H9 (cell line): ENCODE measurements at regions not wholly inside any gene's neighbourhood (a gene's known extent, or its start where the extent isn't known, plus 50 kb on each side); places are given as distances from the start of the nearest gene placed in this dataset.

ENCODE experiments used
- DNase-seq: peaks from one replicate; pipeline ENCODE4 v3.0.0-alpha.2; 2017
- H2AFZ ChIP-seq: one replicate; pipeline ENCODE4 v1.6.1; 2013; ENCODE audit warnings: mild to moderate bottlenecking, low read length, control low read depth, moderate library complexity
- H2AK5ac ChIP-seq: 2 replicates; pipeline ENCODE4 v1.6.1; 2013; ENCODE audit warnings: low read length, control low read depth, mixed read lengths; ENCODE audit not compliant: insufficient read length
- H2BK120ac ChIP-seq: one replicate; pipeline ENCODE4 v1.6.1; 2013; ENCODE audit warnings: low read depth, mild to moderate bottlenecking, low read length, control low read depth, inconsistent platforms; ENCODE audit not compliant: poor library complexity, severe bottlenecking
- H2BK12ac ChIP-seq: 2 replicates; pipeline ENCODE4 v1.6.1; 2013; ENCODE audit warnings: low read length, control low read depth, mixed read lengths, low read depth; ENCODE audit not compliant: insufficient read length
- H2BK15ac ChIP-seq: 2 replicates; pipeline ENCODE4 v1.6.1; 2013; ENCODE audit warnings: low read depth, low read length, control low read depth
- H2BK20ac ChIP-seq: one replicate; pipeline ENCODE4 v1.6.1; 2013; ENCODE audit warnings: low read depth, mild to moderate bottlenecking, low read length, control low read depth, inconsistent platforms; ENCODE audit not compliant: poor library complexity, severe bottlenecking
- H2BK5ac ChIP-seq: 2 replicates; pipeline ENCODE4 v1.6.1; 2013; ENCODE audit warnings: low read length, control low read depth, mixed read lengths; ENCODE audit not compliant: insufficient read length
- H3K14ac ChIP-seq: 2 replicates; pipeline ENCODE4 v1.6.1; 2013; ENCODE audit warnings: low read length, control low read depth; ENCODE audit not compliant: insufficient read depth
- H3K18ac ChIP-seq: 2 replicates; pipeline ENCODE4 v1.6.1; 2013; ENCODE audit warnings: low read depth, mild to moderate bottlenecking, mixed read lengths, low read length, control low read depth; ENCODE audit not compliant: insufficient read length
- H3K23ac ChIP-seq: 2 replicates; pipeline ENCODE4 v1.6.1; 2013; ENCODE audit warnings: low read length, control low read depth, mixed read lengths, low read depth; ENCODE audit not compliant: insufficient read length
- H3K23me2 ChIP-seq: 2 replicates; pipeline ENCODE4 v1.6.1; 2013; ENCODE audit warnings: low read depth, mild to moderate bottlenecking, mixed read lengths, low read length, control low read depth; ENCODE audit not compliant: insufficient read length, poor library complexity, severe bottlenecking
- H3K27ac ChIP-seq: 2 replicates; pipeline ENCODE4 v1.5.1; 2013; ENCODE audit warnings: low read length, control low read depth, mixed read lengths, low read depth; ENCODE audit not compliant: insufficient read length
- H3K27me3 ChIP-seq: 2 replicates; pipeline ENCODE4 v1.6.1; 2013; ENCODE audit warnings: low read length, control low read depth, inconsistent platforms; ENCODE audit not compliant: insufficient read depth
- H3K4ac ChIP-seq: 2 replicates; pipeline ENCODE4 v1.6.1; 2013; ENCODE audit warnings: low read depth, mild to moderate bottlenecking, control low read depth, inconsistent platforms, low read length, moderate library complexity
- H3K4me1 ChIP-seq: 2 replicates; pipeline ENCODE4 v1.6.1; 2013; ENCODE audit warnings: low read length, control low read depth, inconsistent platforms; ENCODE audit not compliant: insufficient read depth
- H3K4me2 ChIP-seq: 2 replicates; pipeline ENCODE4 v1.6.1; 2013; ENCODE audit warnings: low read length, control low read depth, mixed read lengths; ENCODE audit not compliant: insufficient read length, insufficient read depth
- H3K56ac ChIP-seq: 2 replicates; pipeline ENCODE4 v1.6.1; 2013; ENCODE audit warnings: low read depth, mild to moderate bottlenecking, mixed read lengths, low read length, control low read depth; ENCODE audit not compliant: insufficient read length
- H3K79me1 ChIP-seq: 2 replicates; pipeline ENCODE4 v1.6.1; 2013; ENCODE audit warnings: low read depth, mild to moderate bottlenecking, moderate library complexity, low read length, control low read depth, inconsistent platforms; ENCODE audit not compliant: insufficient read depth, poor library complexity, severe bottlenecking
- H3K79me2 ChIP-seq: 2 replicates; pipeline ENCODE4 v1.6.1; 2013; ENCODE audit warnings: low read length, control low read depth, inconsistent platforms; ENCODE audit not compliant: insufficient read depth
- H3K9ac ChIP-seq: 2 replicates; pipeline ENCODE4 v1.6.1; 2013; ENCODE audit warnings: low read length, control low read depth, mixed read lengths; ENCODE audit not compliant: insufficient read length; ENCODE audit errors: extremely low read depth
- H3K9me3 ChIP-seq: one replicate; pipeline ENCODE4 v1.6.1; 2013; ENCODE audit warnings: low read depth, low read length, inconsistent platforms; ENCODE audit not compliant: control insufficient read depth
- H3T11ph ChIP-seq: one replicate; pipeline ENCODE4 v1.6.1; 2013; ENCODE audit warnings: mild to moderate bottlenecking, low read length, control low read depth, inconsistent platforms
- H4K20me1 ChIP-seq: one replicate; pipeline ENCODE4 v1.6.1; 2013; ENCODE audit not compliant: control insufficient read depth, insufficient read length, insufficient read depth
- H4K5ac ChIP-seq: 2 replicates; pipeline ENCODE4 v1.6.1; 2013; ENCODE audit warnings: low read depth, mild to moderate bottlenecking, mixed read lengths, low read length, control low read depth; ENCODE audit not compliant: insufficient read length
- H4K8ac ChIP-seq: replicated peaks from 2 replicates; pipeline ENCODE4 v1.6.1; 2013; ENCODE audit warnings: low read length, control low read depth, mixed read lengths, low read depth; ENCODE audit not compliant: insufficient read length
- H4K91ac ChIP-seq: 2 replicates; pipeline ENCODE4 v1.6.1; 2013; ENCODE audit warnings: low read depth, mild to moderate bottlenecking, moderate library complexity, mixed read lengths, low read length, control low read depth; ENCODE audit not compliant: insufficient read length
- H3K27ac Mint-ChIP-seq, 3 experiments: 2 replicates in 2 of 3; 3 replicates in 1 of 3; pipeline ENCODE4 v1.8.0; 2020 to 2021; ENCODE audit warnings: mixed read lengths in 3 of 3, mild to moderate bottlenecking in 1 of 3, moderate library complexity in 1 of 3
- H3K27me3 Mint-ChIP-seq: 2 replicates; pipeline ENCODE4 v1.8.0; 2021; ENCODE audit warnings: low read depth, mild to moderate bottlenecking, moderate library complexity, mixed read lengths
- H3K36me3 Mint-ChIP-seq, 3 experiments: 2 replicates in 2 of 3; 3 replicates in 1 of 3; pipeline ENCODE4 v1.8.0; 2020 to 2021; ENCODE audit warnings: low read depth in 3 of 3, mixed read lengths in 3 of 3; ENCODE audit not compliant: insufficient read depth in 1 of 3
- H3K4me1 Mint-ChIP-seq, 2 experiments: 2 replicates each; pipeline ENCODE4 v1.8.0; 2020; ENCODE audit warnings: mixed read lengths in 2 of 2
- H3K4me3 Mint-ChIP-seq, 2 experiments: 2 replicates in 1 of 2; 3 replicates in 1 of 2; pipeline ENCODE4 v1.8.0; 2020 to 2021; ENCODE audit warnings: mild to moderate bottlenecking in 2 of 2, mixed read lengths in 2 of 2, moderate library complexity in 1 of 2
- H3K9me3 Mint-ChIP-seq, 2 experiments: 2 replicates in 1 of 2; 3 replicates in 1 of 2; pipeline ENCODE4 v1.8.0; 2020; ENCODE audit warnings: mild to moderate bottlenecking in 2 of 2, mixed read lengths in 2 of 2, moderate library complexity in 1 of 2
- CTCF ChIP-seq: fragments of 200-600 bp; sonication (generic); conservative IDR thresholded peaks from 3 replicates; pipeline ENCODE4 v1.8.0; 2021; ENCODE audit warnings: antibody characterized with exemption, mild to moderate bottlenecking
- WGBS: extraction: QIAGEN DNeasy Blood & Tissue Kit; methylation state at CpG from one replicate; pipeline ENCODE4 v1.1.7; 2013; ENCODE audit warnings: missing lambda C conversion rate, low lambda C conversion rate, mixed read lengths; ENCODE audit not compliant: insufficient read length; ENCODE audit errors: extremely low coverage; 5-methylcytosine and 5-hydroxymethylcytosine counted together

DNA sequence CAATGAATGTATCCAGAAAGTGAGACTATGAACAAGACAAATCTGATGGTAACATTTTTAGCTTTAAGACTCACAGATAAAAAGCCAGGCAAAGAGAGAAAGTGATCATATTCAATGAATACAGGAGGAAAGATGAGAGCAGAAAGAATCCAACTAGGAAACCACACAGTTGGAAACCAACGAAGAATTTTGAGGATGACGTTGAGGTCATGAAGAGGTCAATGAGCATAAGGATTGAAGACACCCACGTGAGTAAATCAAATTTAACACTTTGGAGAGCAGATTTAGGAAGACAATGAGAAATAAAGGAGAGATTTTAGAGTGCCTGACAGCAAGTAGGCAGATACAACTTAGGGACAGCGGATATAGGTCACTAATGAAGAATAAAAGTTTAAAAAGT lies 948.1 kb downstream of the KCNJ2 start:
- no peak for TF ChIP-seq CTCF
- no peak overlapping the region for H2BK15ac ChIP-seq
- H2AK5ac ChIP-seq = no peak overlapping the region
- no peak overlapping the region for H3K14ac ChIP-seq
- no peak overlapping the region for H2BK12ac ChIP-seq
- no peak overlapping the region for H3T11ph ChIP-seq
- no peak overlapping the region for H3K56ac ChIP-seq
- H4K91ac ChIP-seq = no peak overlapping the region
- no peaks in the 10 kb centered on the region for H3K23me2 ChIP-seq
- Mint-ChIP-seq H3K4me3 (no peak overlapping the region), H3K27me3 (no peaks in the 10 kb centered on the region), H3K4me1 (peaks cover 4 to 9% of the 10 kb centered on the region in 2 experiments; a peak in 3 of 4 replicates), H3K36me3 (no peaks in the 10 kb centered on the region), H3K27ac (no peak overlapping the region), H3K9me3 (no peaks in the 10 kb centered on the region)
- no peak overlapping the region for H3K18ac ChIP-seq
- no peak overlapping the region for H2BK20ac ChIP-seq
- no peak overlapping the region for H3K23ac ChIP-seq
- no peak overlapping the region for H4K5ac ChIP-seq
- 0 out of 2 replicates have a peak, but pooled peaks cover 2% of the 10 kb centered on the region for H3K4me1 ChIP-seq
- no CpG with 5 or more reads among the region's 4 CpGs for WGBS
- no peak overlapping the region for H3K9ac ChIP-seq
- no peaks in the 10 kb centered on the region for H3K27me3 ChIP-seq
- no peak overlapping the region for H4K8ac ChIP-seq
- H2BK120ac ChIP-seq = no peak overlapping the region
- H3K9me3 ChIP-seq = no peaks in the 10 kb centered on the region
- no peak overlapping the region for H3K4ac ChIP-seq
- H2BK5ac ChIP-seq = no peak overlapping the region
- no peak overlapping the region for H3K27ac ChIP-seq
- no peaks in the 10 kb centered on the region for H3K79me1 ChIP-seq
- DNase-seq = no peak
- H3K79me2 ChIP-seq = no peaks in the 10 kb centered on the region
- no peak overlapping the region for H3K4me2 ChIP-seq
- H2AFZ ChIP-seq = no peak overlapping the region
- no peaks in the 10 kb centered on the region for H4K20me1 ChIP-seq
